ENCODE measurements at regions not wholly inside any gene's neighbourhood (a gene's known extent, or its start where the extent isn't known, plus 50 kb on each side); places are given as distances from the start of the nearest gene placed in this dataset.

DNA sequence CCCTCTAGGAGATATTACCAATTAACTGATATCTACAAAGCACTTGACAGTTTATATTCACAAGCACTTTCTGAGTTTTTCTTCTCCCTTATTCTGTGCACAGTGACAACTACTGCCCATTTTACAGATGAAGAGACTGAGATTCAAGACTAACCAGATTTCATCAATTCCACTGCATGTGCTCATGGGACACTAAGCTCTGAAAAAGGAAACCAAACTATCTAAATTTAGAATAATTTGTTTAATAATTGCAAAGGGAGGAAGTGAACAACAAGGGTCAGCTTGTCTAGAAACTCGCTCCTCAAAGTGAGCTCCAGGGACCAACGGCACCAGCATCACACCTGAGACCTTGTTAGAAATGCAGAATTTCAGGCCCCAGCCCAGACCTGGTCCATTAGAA is 50.8 kb upstream of the MYLIP start:
- peaks cover 2% of the 10 kb centered on the region for H3K27me3 Mint-ChIP-seq
- TF ChIP-seq, protein P1, sequence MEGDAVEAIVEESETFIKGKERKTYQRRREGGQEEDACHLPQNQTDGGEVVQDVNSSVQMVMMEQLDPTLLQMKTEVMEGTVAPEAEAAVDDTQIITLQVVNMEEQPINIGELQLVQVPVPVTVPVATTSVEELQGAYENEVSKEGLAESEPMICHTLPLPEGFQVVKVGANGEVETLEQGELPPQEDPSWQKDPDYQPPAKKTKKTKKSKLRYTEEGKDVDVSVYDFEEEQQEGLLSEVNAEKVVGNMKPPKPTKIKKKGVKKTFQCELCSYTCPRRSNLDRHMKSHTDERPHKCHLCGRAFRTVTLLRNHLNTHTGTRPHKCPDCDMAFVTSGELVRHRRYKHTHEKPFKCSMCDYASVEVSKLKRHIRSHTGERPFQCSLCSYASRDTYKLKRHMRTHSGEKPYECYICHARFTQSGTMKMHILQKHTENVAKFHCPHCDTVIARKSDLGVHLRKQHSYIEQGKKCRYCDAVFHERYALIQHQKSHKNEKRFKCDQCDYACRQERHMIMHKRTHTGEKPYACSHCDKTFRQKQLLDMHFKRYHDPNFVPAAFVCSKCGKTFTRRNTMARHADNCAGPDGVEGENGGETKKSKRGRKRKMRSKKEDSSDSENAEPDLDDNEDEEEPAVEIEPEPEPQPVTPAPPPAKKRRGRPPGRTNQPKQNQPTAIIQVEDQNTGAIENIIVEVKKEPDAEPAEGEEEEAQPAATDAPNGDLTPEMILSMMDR (conservative IDR thresholded peaks at IDR 0.05), result no peak
- no peaks in the 10 kb centered on the region for H3K4me1 Mint-ChIP-seq (ENCODE audit: unreplicated experiment)
- no peak overlapping the region for H3K4me3 Mint-ChIP-seq
- no peak for DNase-seq (ENCODE audit: extremely low spot score, unreplicated experiment)
- no peak overlapping the region for H3K27ac Mint-ChIP-seq
- no peaks in the 10 kb centered on the region for H3K36me3 Mint-ChIP-seq
- H3K9me3 Mint-ChIP-seq, result no peaks in the 10 kb centered on the region

DNA sequence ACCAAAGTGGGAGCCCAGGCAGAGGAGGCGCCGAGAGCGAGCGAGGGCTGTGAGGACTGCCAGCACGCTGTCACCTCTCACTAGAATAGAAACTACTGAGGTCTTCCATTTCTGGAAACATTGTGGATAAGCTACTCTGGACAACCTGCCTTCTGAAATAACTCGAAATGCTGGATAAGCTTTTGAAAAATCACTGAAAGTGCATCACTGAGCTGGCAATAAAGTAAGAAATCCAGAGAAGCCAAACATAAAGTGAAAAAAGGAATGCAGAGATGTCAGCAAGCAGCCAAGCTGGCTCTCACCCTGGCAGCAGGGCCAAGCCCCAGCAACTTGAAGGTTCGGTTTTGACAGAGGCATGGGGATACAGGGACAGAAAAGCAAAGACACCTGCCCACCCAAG is 59.2 kb upstream of the MYLIP start:
- Mint-ChIP-seq H3K27ac (no peak overlapping the region), H3K4me3 (no peak overlapping the region), H3K4me1 (ENCODE audit: unreplicated experiment) (peaks cover 9% of the 10 kb centered on the region), H3K9me3 (peaks cover 5% of the 10 kb centered on the region), H3K27me3 (peaks cover 3% of the 10 kb centered on the region), H3K36me3 (no peaks in the 10 kb centered on the region)
- TF ChIP-seq, protein P1 (conservative IDR thresholded peaks at IDR 0.05), result no peak
- no peak for DNase-seq (ENCODE audit: extremely low spot score, unreplicated experiment)

DNA sequence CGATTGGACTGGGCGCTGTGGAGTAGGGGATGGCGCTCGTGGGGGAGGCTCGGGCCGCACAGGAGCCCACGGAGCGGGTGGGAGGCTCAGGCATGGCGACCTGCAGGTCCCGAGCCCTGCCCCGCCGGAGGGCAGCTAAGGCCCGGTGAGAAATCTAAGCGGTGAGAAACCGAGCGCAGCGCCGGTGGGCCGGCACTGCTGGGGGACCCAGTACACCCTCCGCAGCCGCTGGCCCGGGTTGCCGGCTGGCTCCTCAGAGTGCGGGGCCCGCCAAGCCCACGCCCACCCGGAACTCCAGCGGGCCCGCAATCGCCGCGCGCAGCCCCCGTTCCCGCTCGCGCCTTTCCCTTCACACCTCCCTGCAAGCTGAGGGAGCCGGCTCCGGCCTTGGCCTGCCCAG is 59.7 kb upstream of the MYLIP start:
- peaks cover 3% of the 10 kb centered on the region for H3K27me3 Mint-ChIP-seq
- no peaks in the 10 kb centered on the region for H3K36me3 Mint-ChIP-seq
- H3K4me1 Mint-ChIP-seq (ENCODE audit: unreplicated experiment), result peaks cover 11% of the 10 kb centered on the region
- TF ChIP-seq, protein P1 (conservative IDR thresholded peaks at IDR 0.05), result no peak
- H3K4me3 Mint-ChIP-seq, result no peak overlapping the region
- H3K9me3 Mint-ChIP-seq, result peaks cover 5% of the 10 kb centered on the region
- DNase-seq (ENCODE audit: extremely low spot score, unreplicated experiment), result no peak
- no peak overlapping the region for H3K27ac Mint-ChIP-seq

DNA sequence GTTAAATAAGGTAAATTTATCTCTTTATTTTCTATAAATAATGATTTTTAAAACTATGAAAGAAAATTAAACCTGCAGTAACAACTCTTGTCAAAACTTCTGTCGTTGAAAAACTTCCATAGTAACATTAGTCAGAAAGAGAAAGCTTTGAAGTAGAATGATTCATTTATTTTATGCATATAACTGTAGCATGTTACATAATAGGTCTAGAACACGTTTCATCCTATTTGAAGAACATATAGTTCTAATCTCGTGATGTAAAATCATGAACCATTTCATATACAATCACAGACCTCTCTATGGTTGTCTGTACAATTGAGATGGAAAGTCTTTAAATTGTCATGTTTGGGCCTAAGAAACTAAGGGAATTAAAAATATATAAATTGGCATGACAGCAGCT is 61.3 kb upstream of the MYLIP start:
- peaks cover 11% of the 10 kb centered on the region for H3K4me1 Mint-ChIP-seq (ENCODE audit: unreplicated experiment)
- H3K9me3 Mint-ChIP-seq, result peaks cover 5% of the 10 kb centered on the region
- H3K36me3 Mint-ChIP-seq, result no peaks in the 10 kb centered on the region
- TF ChIP-seq, protein P1 (conservative IDR thresholded peaks at IDR 0.05), result no peak
- no peak overlapping the region for H3K27ac Mint-ChIP-seq
- H3K27me3 Mint-ChIP-seq, result peaks cover 3% of the 10 kb centered on the region
- DNase-seq (ENCODE audit: extremely low spot score, unreplicated experiment), result no peak
- H3K4me3 Mint-ChIP-seq, result no peak overlapping the region

DNA sequence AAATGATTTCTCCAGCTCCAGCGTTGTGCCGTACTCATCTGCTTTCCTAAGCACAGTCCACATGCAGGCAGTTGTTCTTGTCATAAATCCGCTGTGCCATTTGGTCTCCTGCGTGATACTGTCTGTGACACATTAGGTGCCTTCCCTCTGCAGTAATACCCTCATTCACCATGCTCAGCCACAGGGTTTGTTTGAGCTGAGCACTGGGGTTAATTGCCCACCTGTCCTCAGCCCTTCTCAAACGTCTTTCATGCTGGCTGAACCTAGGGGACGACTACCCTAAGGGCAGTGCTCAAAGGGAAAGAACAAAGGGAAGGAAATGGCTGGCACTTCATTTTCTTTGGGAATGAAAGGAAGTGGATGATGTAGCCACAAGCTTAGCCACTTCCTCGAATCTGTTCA is 64.2 kb upstream of the MYLIP start:
- H3K4me1 Mint-ChIP-seq (ENCODE audit: unreplicated experiment), result peaks cover 11% of the 10 kb centered on the region

More for the DNA sequence above, 64.2 kb upstream of the MYLIP start:
- peaks cover 5% of the 10 kb centered on the region for H3K9me3 Mint-ChIP-seq
- no peak for DNase-seq (ENCODE audit: extremely low spot score, unreplicated experiment)
- TF ChIP-seq, protein P1 (conservative IDR thresholded peaks at IDR 0.05), result no peak
- peaks cover 3% of the 10 kb centered on the region for H3K27me3 Mint-ChIP-seq
- H3K4me3 Mint-ChIP-seq, result no peak overlapping the region
- peak overlapping the region; percentile 1 for H3K27ac Mint-ChIP-seq
- H3K36me3 Mint-ChIP-seq, result no peaks in the 10 kb centered on the region
